HG03342 (cell line): ENCODE measurements at regions not wholly inside any gene's neighbourhood (a gene's known extent, or its start where the extent isn't known, plus 50 kb on each side); places are given as distances from the start of the nearest gene placed in this dataset.

ENCODE experiments used
- ATAC-seq: cut with Tn5 transposase; IDR thresholded peaks from one replicate; pipeline ENCODE4 v1.9.1; 2021; ENCODE audit warnings: mild to moderate bottlenecking, moderate library complexity; ENCODE audit not compliant: unreplicated experiment

- no peak for ATAC-seq
Observed at GRCh38 chr4:176383273-176384077, 63.7 kb downstream of the SPCS3 start.

DNA sequence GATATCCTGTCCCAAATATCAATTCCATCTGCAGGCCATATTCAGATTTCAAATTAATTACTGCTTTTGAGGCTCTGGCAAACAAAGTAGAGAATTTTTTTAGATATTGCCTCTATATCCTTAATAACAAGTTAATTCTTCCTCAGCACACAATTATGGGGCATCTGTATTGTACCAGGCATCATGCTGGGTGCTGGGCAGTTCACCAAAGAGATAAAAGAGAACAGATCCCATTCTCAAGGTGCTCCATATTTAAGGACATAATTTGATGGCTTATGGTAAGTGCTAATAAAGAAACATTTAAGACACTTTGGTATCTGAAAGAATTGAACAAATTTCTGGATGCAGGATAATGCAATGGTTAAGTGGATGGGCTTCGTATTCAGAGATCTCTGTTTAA is 65.8 kb downstream of the SPCS3 start:
- no peak for ATAC-seq

DNA sequence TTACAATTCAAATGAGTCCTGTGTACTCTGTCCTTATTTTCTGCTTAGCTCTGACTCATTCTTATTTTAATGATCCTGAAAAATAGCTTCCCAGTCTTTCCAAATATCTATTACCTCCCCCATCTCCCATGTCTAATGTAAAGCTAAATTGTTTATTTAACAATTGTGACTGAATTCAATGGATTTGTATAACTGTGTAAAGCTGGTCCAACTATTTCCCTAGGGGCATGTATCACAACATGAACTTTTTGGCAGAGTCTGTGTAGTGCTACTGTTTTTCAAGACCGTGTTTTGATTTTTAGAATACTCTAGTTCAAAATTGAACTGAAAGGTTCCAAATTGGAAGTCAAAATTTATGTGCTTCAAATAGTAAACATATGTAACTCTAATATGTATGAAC is 67.8 kb downstream of the SPCS3 start:
- no peak for ATAC-seq

GRCh38 chr4:176393306-176394013 is 73.7 kb downstream of the SPCS3 start:
- no peak for ATAC-seq

GRCh38 chr4:176400816-176401461 is 81.2 kb downstream of the SPCS3 start:
- ATAC-seq = no peak

- no peak for ATAC-seq
Observed at GRCh38 chr4:176404621-176405020, 84.9 kb downstream of the SPCS3 start.

DNA sequence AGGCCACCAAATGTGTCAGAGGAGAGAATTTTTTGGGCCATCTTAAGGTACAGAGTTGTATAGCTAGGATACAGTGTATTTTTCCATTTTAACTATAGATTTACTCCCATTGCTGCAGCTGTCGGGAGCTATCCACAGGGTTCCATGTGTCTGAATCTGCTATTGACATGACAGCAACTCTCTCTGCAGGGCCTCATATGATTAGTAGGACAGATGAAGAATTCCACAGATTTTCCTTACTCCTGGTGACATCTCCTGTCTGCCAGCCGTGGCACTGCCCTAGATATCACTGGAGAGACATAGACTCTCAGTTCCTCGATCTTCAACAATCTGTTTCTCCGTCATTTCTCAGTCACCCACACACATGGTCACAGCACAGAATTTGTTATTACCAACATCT is 86.5 kb downstream of the SPCS3 start:
- no peak for ATAC-seq

DNA sequence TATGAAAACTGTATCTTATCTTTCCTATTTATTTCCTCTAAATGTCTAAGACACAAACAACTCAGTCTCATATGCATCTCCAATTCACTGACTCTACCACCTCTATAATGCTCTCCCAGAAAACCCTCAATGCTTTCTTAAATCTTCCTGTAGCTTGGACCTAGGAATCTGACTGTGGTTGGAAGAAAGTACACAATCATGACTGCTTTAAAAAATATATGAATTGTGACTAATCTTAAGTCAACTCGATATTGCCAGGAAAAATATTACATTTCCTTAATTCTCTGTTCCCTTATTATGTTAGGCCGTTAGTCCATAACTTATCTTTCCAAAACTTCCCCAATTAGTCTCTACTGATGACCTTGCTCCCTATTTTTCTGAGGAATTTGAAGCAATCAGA is 87.0 kb downstream of the SPCS3 start:
- ATAC-seq = no peak

GRCh38 chr4:176409627-176410026 is 89.9 kb downstream of the SPCS3 start:
- no peak for ATAC-seq

- ATAC-seq = no peak
Observed at GRCh38 chr4:176413171-176413570, 93.4 kb downstream of the SPCS3 start.

- no peak for ATAC-seq
Observed at GRCh38 chr4:176422001-176422400, 102.2 kb downstream of the SPCS3 start.

DNA sequence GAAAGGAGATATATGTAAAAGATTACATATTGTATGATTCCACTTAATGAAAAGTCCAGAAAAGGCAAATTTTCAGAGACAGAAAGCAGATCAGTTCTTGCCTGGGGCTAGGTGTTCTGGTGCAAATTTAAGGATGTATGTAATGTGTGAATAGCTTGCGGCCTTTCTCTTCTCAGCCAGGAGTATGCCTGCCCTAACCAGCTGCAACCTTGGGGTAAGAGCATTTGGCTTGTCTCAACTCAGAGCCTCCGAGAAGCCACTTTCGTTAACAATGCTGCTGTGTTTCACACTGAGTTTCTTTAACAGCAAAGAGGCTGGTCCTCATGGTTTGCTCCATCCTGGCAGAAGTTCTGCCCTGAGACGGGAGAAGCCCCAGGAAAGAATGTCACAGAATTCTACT is 102.7 kb downstream of the SPCS3 start:
- ATAC-seq = no peak

DNA sequence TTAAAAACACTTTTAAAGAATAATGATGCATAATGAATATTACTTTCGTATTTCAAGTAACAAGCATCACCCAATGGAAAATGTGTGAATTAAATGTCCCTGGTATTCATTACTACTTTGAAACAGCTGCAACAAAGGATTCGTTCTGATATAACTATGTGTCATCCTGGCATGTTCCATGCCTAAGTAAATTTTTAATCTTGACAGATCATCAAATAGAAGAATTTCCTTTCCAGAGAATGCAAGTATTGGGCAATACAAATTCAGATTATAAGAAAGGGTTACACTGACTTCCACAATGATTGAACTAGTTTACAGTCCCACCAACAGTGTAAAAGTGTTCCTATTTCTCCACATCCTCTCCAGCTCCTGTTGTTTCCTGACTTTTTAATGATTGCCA is 105.3 kb downstream of the SPCS3 start:
- ATAC-seq = no peak

GRCh38 chr4:176432811-176433540 is 113.2 kb downstream of the SPCS3 start:
- no peak for ATAC-seq

DNA sequence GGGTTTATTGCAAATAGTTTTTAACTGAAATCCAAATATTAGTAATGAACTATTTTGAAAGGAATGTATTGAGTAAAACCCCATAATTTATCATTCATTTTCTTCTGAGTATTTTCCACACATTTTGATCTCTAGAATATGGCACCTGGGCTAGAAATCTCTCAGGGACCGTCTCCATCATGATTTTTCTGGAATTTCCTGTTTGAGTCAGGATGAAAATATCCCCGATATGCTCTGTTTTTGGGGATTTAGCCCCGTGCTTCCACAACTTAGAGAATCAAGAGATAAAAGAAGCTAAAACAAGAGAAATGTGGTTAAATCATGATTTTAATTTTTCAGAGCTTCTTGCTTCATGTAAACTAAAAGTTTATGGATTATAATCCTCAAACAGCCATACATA is 114.2 kb downstream of the SPCS3 start:
- no peak for ATAC-seq

DNA sequence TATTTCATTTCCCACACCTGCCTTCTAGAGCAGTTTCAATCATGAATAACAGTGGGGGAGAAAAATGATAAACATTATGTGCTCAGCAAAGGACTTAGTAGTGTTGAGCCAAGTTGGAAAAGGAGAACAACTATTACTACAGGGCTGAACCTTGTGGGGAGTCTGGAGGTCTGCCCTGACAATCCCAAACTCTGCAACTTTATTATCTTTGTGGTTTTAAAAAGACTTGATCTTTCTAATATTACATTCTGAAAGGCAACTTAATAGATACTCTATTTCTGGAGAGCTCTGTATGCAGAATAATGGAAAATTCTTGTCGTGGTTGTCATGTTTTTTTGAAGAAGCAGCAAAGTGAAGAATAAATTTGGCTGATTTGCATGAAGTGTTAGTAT is 116.1 kb downstream of the SPCS3 start:
- no peak for ATAC-seq

DNA sequence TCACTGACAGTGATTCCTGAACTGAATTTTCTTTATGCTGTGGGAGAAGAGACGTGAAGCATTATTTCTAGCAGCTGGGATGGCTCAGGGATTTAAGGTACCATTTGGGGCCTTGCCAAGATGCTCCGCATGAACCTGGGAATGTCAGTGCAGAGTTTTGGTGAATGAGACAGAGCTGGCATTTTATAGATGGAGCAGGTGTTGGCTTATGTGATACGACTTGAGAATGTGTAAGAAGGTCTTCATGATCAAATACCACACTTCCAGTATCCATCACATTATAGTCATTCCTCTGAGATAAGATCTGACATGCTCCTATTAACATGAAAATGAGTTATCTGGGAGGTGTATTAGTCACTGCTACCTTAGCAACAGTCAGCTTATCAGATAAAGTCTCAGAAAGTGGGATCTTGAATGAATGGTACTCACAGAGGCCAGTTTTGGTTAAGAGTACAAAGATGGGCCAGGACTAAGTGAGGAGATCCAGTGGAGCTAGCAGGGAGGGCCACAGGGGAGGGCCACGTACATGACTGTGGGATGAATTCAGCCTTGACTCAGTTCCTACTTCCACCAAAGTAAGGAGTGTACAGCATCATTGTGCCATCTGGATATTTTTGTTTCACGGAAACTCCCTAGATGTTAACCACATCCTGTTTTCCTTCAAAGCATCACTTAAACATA is 116.7 kb downstream of the SPCS3 start:
- peak; percentile 56 for ATAC-seq

DNA sequence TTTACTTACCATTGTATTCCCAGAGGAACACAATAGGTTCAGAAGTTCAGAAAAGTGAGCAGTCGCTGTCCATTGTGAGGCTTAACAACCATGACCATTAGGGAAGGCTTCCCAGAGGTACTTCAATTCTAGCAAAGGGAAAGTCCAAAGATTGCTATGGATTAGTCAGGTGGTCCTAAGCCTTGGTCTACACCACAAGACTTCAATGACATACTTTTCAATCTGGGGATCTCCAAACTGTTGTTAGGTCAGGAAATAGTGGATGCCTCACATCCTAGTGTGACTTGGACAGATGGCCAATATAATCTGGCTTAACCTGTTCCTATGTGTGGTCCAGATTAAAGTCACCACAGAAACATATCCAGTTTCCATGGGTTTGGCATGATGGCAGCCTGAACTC is 118.0 kb downstream of the SPCS3 start:
- ATAC-seq = no peak

- no peak for ATAC-seq
Observed at GRCh38 chr4:176438401-176438800, 118.6 kb downstream of the SPCS3 start.

GRCh38 chr4:176439611-176440010 is 119.8 kb downstream of the SPCS3 start:
- no peak for ATAC-seq

DNA sequence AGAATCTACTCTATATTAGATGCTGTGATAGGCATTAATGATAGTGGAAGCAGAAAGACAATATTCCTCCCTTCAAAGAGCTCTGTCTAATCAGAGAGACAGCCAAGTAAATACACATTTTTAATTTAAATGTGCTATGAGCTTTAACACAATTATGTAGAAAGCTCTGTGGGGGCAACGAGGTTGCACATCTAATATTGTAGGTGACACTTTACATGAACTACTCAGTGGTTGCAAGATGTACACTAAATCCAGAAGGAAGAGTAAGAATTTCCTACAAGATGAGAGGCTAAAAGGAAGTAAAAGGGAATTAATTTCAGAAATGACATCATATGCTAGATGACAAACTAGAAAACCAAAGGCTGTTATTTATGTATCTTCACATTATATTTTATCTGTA is 120.9 kb downstream of the SPCS3 start:
- no peak for ATAC-seq
